ENCODE measurements at regions not wholly inside any gene's neighbourhood (a gene's known extent, or its start where the extent isn't known, plus 50 kb on each side); places are given as distances from the start of the nearest gene placed in this dataset.

GRCh38 chr5:98200726-98201541 lies 572.5 kb upstream of the RGMB start:
- Histone ChIP-seq H3K9ac (ENCODE audit: low read depth in 1 of 2, low read length in 2 of 2) (no peak overlapping the region), H3K36me3 (ENCODE audit: control insufficient read depth in 1 of 2, insufficient read depth in 2 of 2, low read length in 2 of 2) (no peaks in the 10 kb centered on the region), H3K4me3 (ENCODE audit: low read depth in 1 of 2, low read length in 2 of 2) (no peak overlapping the region), H3K27me3 (ENCODE audit: control insufficient read depth in 1 of 2, insufficient read depth in 2 of 2, low read length in 2 of 2) (no peaks in the 10 kb centered on the region), H3K9me3 (ENCODE audit: control insufficient read depth in 1 of 2, low read length in 2 of 2) (no peaks in the 10 kb centered on the region), H3K27ac (ENCODE audit: low read depth, low read length) (no peak overlapping the region), H3K4me1 (ENCODE audit: control insufficient read depth in 1 of 2, insufficient read depth in 2 of 2, low read length in 2 of 2) (no peaks in the 10 kb centered on the region)

DNA sequence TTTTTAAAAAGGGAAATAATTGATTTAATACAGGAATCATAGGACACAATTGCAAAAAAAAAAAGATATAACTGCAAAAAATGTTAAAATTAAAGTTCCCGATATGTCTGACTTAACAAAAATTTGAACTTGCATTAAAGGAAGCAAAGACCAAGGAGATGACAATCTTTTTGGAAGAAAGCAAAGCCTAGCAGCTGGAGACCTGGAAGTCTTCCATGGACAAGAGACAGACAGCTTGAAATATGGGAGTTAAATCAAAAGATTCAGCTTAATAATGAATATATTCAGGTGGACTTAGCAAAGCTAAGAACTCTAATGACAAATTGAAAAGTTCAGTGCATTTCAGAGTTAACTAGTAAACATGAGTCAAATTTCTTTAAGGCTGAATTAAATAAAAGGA lies 568.7 kb upstream of the RGMB start:
- Histone ChIP-seq H3K4me1 (ENCODE audit: control insufficient read depth in 1 of 2, insufficient read depth in 2 of 2, low read length in 2 of 2) (no peaks in the 10 kb centered on the region), H3K27me3 (ENCODE audit: control insufficient read depth in 1 of 2, insufficient read depth in 2 of 2, low read length in 2 of 2) (no peaks in the 10 kb centered on the region)

GRCh38 chr5:98205691-98206461 lies 567.6 kb upstream of the RGMB start:
- no peak overlapping the region for H3K4me3 ChIP-seq (ENCODE audit: low read depth in 1 of 2, low read length in 2 of 2)
- H3K4me1 ChIP-seq (ENCODE audit: control insufficient read depth in 1 of 2, insufficient read depth in 2 of 2, low read length in 2 of 2) = no peaks in the 10 kb centered on the region
- H3K27ac ChIP-seq (ENCODE audit: low read depth, low read length) = no peak overlapping the region
- H3K9me3 ChIP-seq (ENCODE audit: control insufficient read depth in 1 of 2, low read length in 2 of 2) = no peaks in the 10 kb centered on the region
- H3K27me3 ChIP-seq (ENCODE audit: control insufficient read depth in 1 of 2, insufficient read depth in 2 of 2, low read length in 2 of 2) = no peaks in the 10 kb centered on the region
- H3K9ac ChIP-seq (ENCODE audit: low read depth in 1 of 2, low read length in 2 of 2) = no peak overlapping the region
- no peaks in the 10 kb centered on the region for H3K36me3 ChIP-seq (ENCODE audit: control insufficient read depth in 1 of 2, insufficient read depth in 2 of 2, low read length in 2 of 2)

More for the DNA sequence above, 568.7 kb upstream of the RGMB start:
- Histone ChIP-seq H3K36me3 (ENCODE audit: control insufficient read depth in 1 of 2, insufficient read depth in 2 of 2, low read length in 2 of 2) (no peaks in the 10 kb centered on the region), H3K4me3 (ENCODE audit: low read depth in 1 of 2, low read length in 2 of 2) (no peak overlapping the region), H3K9ac (ENCODE audit: low read depth in 1 of 2, low read length in 2 of 2) (no peak overlapping the region), H3K27ac (ENCODE audit: low read depth, low read length) (no peak overlapping the region), H3K9me3 (ENCODE audit: control insufficient read depth in 1 of 2, low read length in 2 of 2) (no peaks in the 10 kb centered on the region)

DNA sequence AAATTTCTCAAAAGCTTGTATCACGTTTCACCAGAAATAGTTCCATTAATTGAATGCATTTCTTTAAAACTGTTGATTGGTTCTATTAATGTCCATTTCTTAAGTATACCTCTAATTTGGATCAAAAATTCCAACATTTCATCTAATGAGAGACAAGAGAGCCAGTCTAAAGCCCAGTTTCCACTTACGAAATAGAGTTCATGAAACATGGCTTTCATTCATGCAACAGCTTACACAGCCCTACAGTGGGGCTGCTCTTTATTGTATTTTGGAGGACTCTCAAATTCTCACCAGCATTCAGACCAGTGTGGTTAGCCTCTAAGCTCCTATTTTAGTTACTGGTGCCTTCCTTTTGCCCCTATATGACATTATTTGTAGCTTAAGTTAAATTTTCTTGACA lies 566.9 kb upstream of the RGMB start:
- Histone ChIP-seq H3K27ac (ENCODE audit: low read depth, low read length) (no peak overlapping the region), H3K9ac (ENCODE audit: low read depth in 1 of 2, low read length in 2 of 2) (no peak overlapping the region), H3K4me1 (ENCODE audit: control insufficient read depth in 1 of 2, insufficient read depth in 2 of 2, low read length in 2 of 2) (no peaks in the 10 kb centered on the region), H3K4me3 (ENCODE audit: low read depth in 1 of 2, low read length in 2 of 2) (no peak overlapping the region), H3K27me3 (ENCODE audit: control insufficient read depth in 1 of 2, insufficient read depth in 2 of 2, low read length in 2 of 2) (no peaks in the 10 kb centered on the region), H3K9me3 (ENCODE audit: control insufficient read depth in 1 of 2, low read length in 2 of 2) (no peaks in the 10 kb centered on the region), H3K36me3 (ENCODE audit: control insufficient read depth in 1 of 2, insufficient read depth in 2 of 2, low read length in 2 of 2) (no peaks in the 10 kb centered on the region)

GRCh38 chr5:98209418-98209817 lies 564.0 kb upstream of the RGMB start:
- H3K36me3 ChIP-seq (ENCODE audit: control insufficient read depth in 1 of 2, insufficient read depth in 2 of 2, low read length in 2 of 2) = no peaks in the 10 kb centered on the region
- H3K9me3 ChIP-seq (ENCODE audit: control insufficient read depth in 1 of 2, low read length in 2 of 2) = no peaks in the 10 kb centered on the region
- no peak overlapping the region for H3K27ac ChIP-seq (ENCODE audit: low read depth, low read length)
- H3K27me3 ChIP-seq (ENCODE audit: control insufficient read depth in 1 of 2, insufficient read depth in 2 of 2, low read length in 2 of 2) = no peaks in the 10 kb centered on the region
- no peak overlapping the region for H3K4me3 ChIP-seq (ENCODE audit: low read depth in 1 of 2, low read length in 2 of 2)
- no peak overlapping the region for H3K9ac ChIP-seq (ENCODE audit: low read depth in 1 of 2, low read length in 2 of 2)
- H3K4me1 ChIP-seq (ENCODE audit: control insufficient read depth in 1 of 2, insufficient read depth in 2 of 2, low read length in 2 of 2) = no peaks in the 10 kb centered on the region

GRCh38 chr5:98214240-98215051 lies 559.0 kb upstream of the RGMB start:
- Histone ChIP-seq H3K4me3 (ENCODE audit: low read depth in 1 of 2, low read length in 2 of 2) (no peak overlapping the region), H3K9ac (ENCODE audit: low read depth in 1 of 2, low read length in 2 of 2) (no peak overlapping the region), H3K27ac (ENCODE audit: low read depth, low read length) (no peak overlapping the region), H3K36me3 (ENCODE audit: control insufficient read depth in 1 of 2, insufficient read depth in 2 of 2, low read length in 2 of 2) (no peaks in the 10 kb centered on the region), H3K4me1 (ENCODE audit: control insufficient read depth in 1 of 2, insufficient read depth in 2 of 2, low read length in 2 of 2) (no peaks in the 10 kb centered on the region), H3K27me3 (ENCODE audit: control insufficient read depth in 1 of 2, insufficient read depth in 2 of 2, low read length in 2 of 2) (no peaks in the 10 kb centered on the region), H3K9me3 (ENCODE audit: control insufficient read depth in 1 of 2, low read length in 2 of 2) (no peaks in the 10 kb centered on the region)

- Histone ChIP-seq H3K27ac (ENCODE audit: low read depth, low read length) (no peak overlapping the region), H3K9me3 (ENCODE audit: control insufficient read depth in 1 of 2, low read length in 2 of 2) (no peaks in the 10 kb centered on the region), H3K36me3 (ENCODE audit: control insufficient read depth in 1 of 2, insufficient read depth in 2 of 2, low read length in 2 of 2) (no peaks in the 10 kb centered on the region), H3K9ac (ENCODE audit: low read depth in 1 of 2, low read length in 2 of 2) (no peak overlapping the region), H3K4me1 (ENCODE audit: control insufficient read depth in 1 of 2, insufficient read depth in 2 of 2, low read length in 2 of 2) (no peaks in the 10 kb centered on the region), H3K4me3 (ENCODE audit: low read depth in 1 of 2, low read length in 2 of 2) (no peak overlapping the region), H3K27me3 (ENCODE audit: control insufficient read depth in 1 of 2, insufficient read depth in 2 of 2, low read length in 2 of 2) (no peaks in the 10 kb centered on the region)
Observed at GRCh38 chr5:98217138-98217537, 556.3 kb upstream of the RGMB start.

DNA sequence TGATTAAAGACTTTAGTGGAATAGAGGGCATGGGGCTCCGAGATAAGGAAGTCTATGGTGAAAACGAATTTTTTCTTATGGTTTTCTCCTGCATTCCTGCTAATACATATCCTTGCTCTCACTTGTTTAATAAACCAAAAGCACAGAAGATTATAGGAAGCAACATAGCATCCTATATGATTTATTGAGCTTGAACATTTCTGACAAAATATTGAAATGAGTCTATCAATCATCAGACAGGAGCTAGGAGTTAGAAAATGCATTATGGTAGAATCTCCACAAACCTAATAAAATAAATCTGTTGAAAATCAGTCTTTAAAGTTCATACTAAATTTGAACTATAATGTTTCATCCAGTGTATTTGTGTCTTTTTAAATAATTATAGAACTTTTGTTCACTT lies 554.6 kb upstream of the RGMB start:
- H3K9ac ChIP-seq (ENCODE audit: low read depth in 1 of 2, low read length in 2 of 2) = no peak overlapping the region
- H3K27ac ChIP-seq (ENCODE audit: low read depth, low read length) = no peak overlapping the region
- H3K27me3 ChIP-seq (ENCODE audit: control insufficient read depth in 1 of 2, insufficient read depth in 2 of 2, low read length in 2 of 2) = no peaks in the 10 kb centered on the region
- H3K36me3 ChIP-seq (ENCODE audit: control insufficient read depth in 1 of 2, insufficient read depth in 2 of 2, low read length in 2 of 2) = no peaks in the 10 kb centered on the region
- no peak overlapping the region for H3K4me3 ChIP-seq (ENCODE audit: low read depth in 1 of 2, low read length in 2 of 2)
- H3K9me3 ChIP-seq (ENCODE audit: control insufficient read depth in 1 of 2, low read length in 2 of 2) = no peaks in the 10 kb centered on the region
- H3K4me1 ChIP-seq (ENCODE audit: control insufficient read depth in 1 of 2, insufficient read depth in 2 of 2, low read length in 2 of 2) = no peaks in the 10 kb centered on the region

DNA sequence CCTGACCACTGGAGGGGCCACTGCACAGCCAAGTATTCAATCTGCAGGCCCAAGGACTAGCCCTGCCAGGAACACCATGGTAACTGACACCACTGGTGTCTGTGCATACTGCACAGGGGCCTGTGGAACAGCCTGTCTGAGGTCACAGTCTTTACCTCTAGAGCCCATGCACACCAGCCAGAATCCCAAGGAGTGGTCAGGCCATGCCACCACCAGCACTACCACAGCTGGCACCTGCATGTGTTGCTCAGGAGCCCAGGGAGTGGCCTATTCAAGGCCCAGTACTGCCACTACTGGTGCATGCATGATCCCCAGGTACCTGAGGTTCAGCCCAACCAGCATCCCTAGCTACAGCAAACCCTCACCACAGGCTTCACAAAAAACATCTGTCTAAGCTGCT lies 546.0 kb upstream of the RGMB start:
- Histone ChIP-seq H3K4me3 (ENCODE audit: low read depth in 1 of 2, low read length in 2 of 2) (no peak overlapping the region), H3K9me3 (ENCODE audit: control insufficient read depth in 1 of 2, low read length in 2 of 2) (peaks cover 10 to 11% of the 10 kb centered on the region in 2 donors)

DNA sequence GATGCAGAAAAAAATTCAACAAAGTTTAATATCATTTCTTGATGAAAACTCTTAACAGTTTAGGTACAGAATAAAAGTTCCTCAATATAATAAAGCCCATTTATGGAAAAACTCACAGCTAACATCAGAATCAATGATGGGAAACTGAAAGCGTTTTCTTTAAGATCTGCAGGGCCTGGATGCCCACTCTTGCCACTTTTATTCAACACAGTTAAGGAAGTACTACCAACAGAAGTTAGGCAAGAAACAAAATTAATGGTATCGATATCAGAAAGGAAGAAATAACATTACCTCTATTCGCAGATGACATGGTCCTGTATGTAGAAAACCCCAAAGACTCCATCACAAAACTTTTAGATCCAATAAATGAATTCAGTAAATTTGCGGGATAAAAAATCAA lies 542.4 kb upstream of the RGMB start:
- H3K9me3 ChIP-seq (ENCODE audit: control insufficient read depth in 1 of 2, low read length in 2 of 2) = peaks cover 10 to 11% of the 10 kb centered on the region in 2 donors
- H3K36me3 ChIP-seq (ENCODE audit: control insufficient read depth in 1 of 2, insufficient read depth in 2 of 2, low read length in 2 of 2) = no peaks in the 10 kb centered on the region
- no peaks in the 10 kb centered on the region for H3K27me3 ChIP-seq (ENCODE audit: control insufficient read depth in 1 of 2, insufficient read depth in 2 of 2, low read length in 2 of 2)
- H3K9ac ChIP-seq (ENCODE audit: low read depth in 1 of 2, low read length in 2 of 2) = no peak overlapping the region
- no peak overlapping the region for H3K4me3 ChIP-seq (ENCODE audit: low read depth in 1 of 2, low read length in 2 of 2)
- H3K4me1 ChIP-seq (ENCODE audit: control insufficient read depth in 1 of 2, insufficient read depth in 2 of 2, low read length in 2 of 2) = no peaks in the 10 kb centered on the region
- H3K27ac ChIP-seq (ENCODE audit: low read depth, low read length) = no peak overlapping the region

More for the DNA sequence above, 546.0 kb upstream of the RGMB start:
- no peak overlapping the region for H3K27ac ChIP-seq (ENCODE audit: low read depth, low read length)
- no peaks in the 10 kb centered on the region for H3K36me3 ChIP-seq (ENCODE audit: control insufficient read depth in 1 of 2, insufficient read depth in 2 of 2, low read length in 2 of 2)
- H3K9ac ChIP-seq (ENCODE audit: low read depth in 1 of 2, low read length in 2 of 2) = no peak overlapping the region
- no peaks in the 10 kb centered on the region for H3K27me3 ChIP-seq (ENCODE audit: control insufficient read depth in 1 of 2, insufficient read depth in 2 of 2, low read length in 2 of 2)
- no peaks in the 10 kb centered on the region for H3K4me1 ChIP-seq (ENCODE audit: control insufficient read depth in 1 of 2, insufficient read depth in 2 of 2, low read length in 2 of 2)

All from duodenal mucosa (tissue), 2 donors.